ENCODE measurements at regions not wholly inside any gene's neighbourhood (a gene's known extent, or its start where the extent isn't known, plus 50 kb on each side); places are given as distances from the start of the nearest gene placed in this dataset.

DNA sequence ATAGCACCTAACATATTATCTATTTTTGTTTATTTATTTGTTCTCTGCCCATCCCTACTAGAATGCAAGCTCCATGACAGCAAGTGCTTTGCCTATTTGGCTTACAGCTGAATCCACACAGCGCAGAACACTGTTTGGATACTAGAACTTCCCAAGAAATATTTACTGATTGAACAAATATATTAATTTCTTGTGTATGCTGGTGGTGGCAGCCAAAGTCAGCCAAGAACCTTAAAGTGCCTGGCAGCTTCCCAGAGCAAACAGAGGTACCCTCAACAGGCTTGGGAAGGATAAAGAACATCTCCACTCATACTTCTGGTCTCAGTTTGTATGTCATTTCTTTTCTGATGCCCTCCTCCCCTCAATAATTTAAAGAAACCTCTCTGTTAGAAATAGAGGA lies 111.8 kb upstream of the SLC25A36 start:
- TF ChIP-seq Cebpa-rat (IDR thresholded peaks at IDR 0.05), result no peak
- no peaks in the 10 kb centered on the region for H4K20me1 ChIP-seq

GRCh38 chr3:140830391-140830790 lies 111.2 kb upstream of the SLC25A36 start:
- no peak overlapping the region for H3K9ac ChIP-seq
- H4K20me1 ChIP-seq, result no peaks in the 10 kb centered on the region
- TF ChIP-seq Cebpa-rat (IDR thresholded peaks at IDR 0.05), result no peak
- H3K36me3 ChIP-seq, result no peaks in the 10 kb centered on the region
- no peak overlapping the region for H3K4me3 ChIP-seq
- H3K9me3 ChIP-seq (replicated peaks in 1 of 11), result no peaks in the 10 kb centered on the region
- no peak overlapping the region for H3K4me2 ChIP-seq
- H3K4me1 ChIP-seq, result no peaks in the 10 kb centered on the region
- H3K27me3 ChIP-seq, result no peaks in the 10 kb centered on the region
- no peak overlapping the region for H3K27ac ChIP-seq

More for the DNA sequence above, 111.8 kb upstream of the SLC25A36 start:
- no peaks in the 10 kb centered on the region for H3K36me3 ChIP-seq
- H3K27me3 ChIP-seq, result no peaks in the 10 kb centered on the region
- H3K4me3 ChIP-seq, result no peak overlapping the region
- H3K4me1 ChIP-seq, result no peaks in the 10 kb centered on the region
- no peak overlapping the region for H3K27ac ChIP-seq
- H3K4me2 ChIP-seq, result no peak overlapping the region
- H3K9me3 ChIP-seq (replicated peaks in 1 of 11), result no peaks in the 10 kb centered on the region
- H3K9ac ChIP-seq, result no peak overlapping the region

DNA sequence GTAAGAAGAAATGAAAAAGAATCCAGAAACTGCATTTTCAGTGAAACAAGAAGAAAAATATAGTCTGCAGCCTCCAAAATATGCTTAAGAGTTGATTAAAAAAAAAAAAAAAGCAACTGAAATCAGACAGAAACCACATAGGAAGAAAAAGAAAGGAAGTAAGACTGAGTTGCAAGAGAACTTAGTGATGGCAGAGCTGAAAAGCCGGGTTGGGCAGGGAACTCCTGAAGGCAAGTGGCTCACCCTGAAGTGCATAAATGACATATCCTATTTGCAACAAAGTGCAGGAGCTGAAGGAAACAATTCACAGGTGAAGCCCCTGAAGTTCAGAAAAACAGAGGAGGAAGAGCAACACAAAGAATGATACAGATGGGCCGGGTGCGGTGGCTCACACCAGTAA lies 108.8 kb upstream of the SLC25A36 start:
- no peaks in the 10 kb centered on the region for H3K9me3 ChIP-seq (replicated peaks in 1 of 11)
- H4K20me1 ChIP-seq, result no peaks in the 10 kb centered on the region
- no peaks in the 10 kb centered on the region for H3K27me3 ChIP-seq
- no peaks in the 10 kb centered on the region for H3K36me3 ChIP-seq
- no peak overlapping the region for H3K9ac ChIP-seq
- H3K4me3 ChIP-seq, result no peak overlapping the region
- TF ChIP-seq Cebpa-rat (IDR thresholded peaks at IDR 0.05), result no peak
- H3K27ac ChIP-seq, result no peak overlapping the region
- H3K4me2 ChIP-seq, result no peak overlapping the region
- H3K4me1 ChIP-seq, result no peaks in the 10 kb centered on the region

GRCh38 chr3:140834266-140835037 lies 107.2 kb upstream of the SLC25A36 start:
- H3K4me1 ChIP-seq, result no peaks in the 10 kb centered on the region
- no peaks in the 10 kb centered on the region for H3K36me3 ChIP-seq
- no peak overlapping the region for H3K4me3 ChIP-seq
- no peaks in the 10 kb centered on the region for H3K9me3 ChIP-seq (replicated peaks in 1 of 11)
- H4K20me1 ChIP-seq, result no peaks in the 10 kb centered on the region
- H3K27me3 ChIP-seq, result no peaks in the 10 kb centered on the region
- H3K4me2 ChIP-seq, result no peak overlapping the region
- no peak for TF ChIP-seq Cebpa-rat (IDR thresholded peaks at IDR 0.05)
- H3K9ac ChIP-seq, result no peak overlapping the region
- H3K27ac ChIP-seq, result no peak overlapping the region

GRCh38 chr3:140842984-140843649 lies 98.5 kb upstream of the SLC25A36 start:
- Histone ChIP-seq H3K9ac (no peak overlapping the region), H3K4me1 (peaks cover 12 to 15% (median 13%) of the 10 kb centered on the region in 10 experiments), H4K20me1 (no peaks in the 10 kb centered on the region), H3K27ac (peak overlapping the region in 4 of 11 experiments; percentile 5 to 55 (median 47); a peak in 4 of 22 replicates), H3K9me3 (replicated peaks in 1 of 11) (no peaks in the 10 kb centered on the region), H3K36me3 (no peaks in the 10 kb centered on the region), H3K4me2 (peak overlapping the region; percentile 31 to 57 (median 44); a peak in 21 of 22 replicates), H3K4me3 (no peak overlapping the region), H3K27me3 (no peaks in the 10 kb centered on the region)
- TF ChIP-seq Cebpa-rat (IDR thresholded peaks at IDR 0.05), result no peak

GRCh38 chr3:140843656-140844055 lies 98.0 kb upstream of the SLC25A36 start:
- Histone ChIP-seq H3K9ac (no peak overlapping the region), H3K36me3 (no peaks in the 10 kb centered on the region), H3K9me3 (replicated peaks in 1 of 11) (no peaks in the 10 kb centered on the region), H3K4me1 (peaks cover 12 to 15% (median 13%) of the 10 kb centered on the region in 10 experiments), H4K20me1 (no peaks in the 10 kb centered on the region), H3K4me2 (peak overlapping the region; percentile 9 to 57 (median 44); a peak in 21 of 22 replicates), H3K27ac (peak overlapping the region in 4 of 11 experiments; percentile 5 to 47 (median 34); a peak in 3 of 22 replicates), H3K27me3 (no peaks in the 10 kb centered on the region), H3K4me3 (no peak overlapping the region)
- TF ChIP-seq Cebpa-rat (IDR thresholded peaks at IDR 0.05), result no peak

DNA sequence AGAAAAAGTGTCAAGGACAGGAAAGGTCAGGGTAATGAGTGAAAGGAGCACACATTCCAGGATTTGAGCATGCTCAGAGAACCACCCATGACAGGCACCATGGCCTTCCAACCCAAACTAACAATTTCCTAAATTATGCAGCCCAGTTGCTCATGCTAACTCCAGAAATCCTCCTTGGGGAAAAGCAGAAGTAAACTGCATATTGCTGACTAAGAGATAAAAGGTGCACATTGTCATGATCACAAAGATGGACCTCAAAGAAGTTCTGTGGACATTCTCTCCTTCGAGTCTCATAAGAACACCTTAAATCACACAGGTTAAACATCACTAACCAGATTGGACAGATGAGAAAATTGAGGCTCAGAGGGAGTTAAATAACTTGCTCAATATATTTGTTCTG lies 97.6 kb upstream of the SLC25A36 start:
- Histone ChIP-seq H4K20me1 (no peaks in the 10 kb centered on the region), H3K9ac (no peak overlapping the region), H3K4me2 (peak overlapping the region in 9 of 11 experiments; percentile 9 to 57 (median 44); a peak in 13 of 22 replicates), H3K4me1 (peaks cover 12 to 15% (median 13%) of the 10 kb centered on the region in 10 experiments), H3K9me3 (replicated peaks in 1 of 11) (no peaks in the 10 kb centered on the region), H3K4me3 (no peak overlapping the region), H3K36me3 (no peaks in the 10 kb centered on the region), H3K27me3 (no peaks in the 10 kb centered on the region), H3K27ac (peak overlapping the region in 1 of 11 experiments; percentile 42; a peak in 1 of 22 replicates)
- TF ChIP-seq Cebpa-rat (IDR thresholded peaks at IDR 0.05), result no peak

GRCh38 chr3:140845882-140846281 lies 95.8 kb upstream of the SLC25A36 start:
- no peaks in the 10 kb centered on the region for H3K9me3 ChIP-seq (replicated peaks in 1 of 11)
- H3K36me3 ChIP-seq, result no peaks in the 10 kb centered on the region
- H3K27me3 ChIP-seq, result no peaks in the 10 kb centered on the region
- no peak overlapping the region for H3K27ac ChIP-seq
- H3K9ac ChIP-seq, result no peak overlapping the region
- no peaks in the 10 kb centered on the region for H4K20me1 ChIP-seq
- no peak for TF ChIP-seq Cebpa-rat (IDR thresholded peaks at IDR 0.05)
- no peak overlapping the region for H3K4me3 ChIP-seq
- H3K4me2 ChIP-seq, result no peak overlapping the region
- peaks cover 12 to 15% (median 13%) of the 10 kb centered on the region in 10 experiments for H3K4me1 ChIP-seq

DNA sequence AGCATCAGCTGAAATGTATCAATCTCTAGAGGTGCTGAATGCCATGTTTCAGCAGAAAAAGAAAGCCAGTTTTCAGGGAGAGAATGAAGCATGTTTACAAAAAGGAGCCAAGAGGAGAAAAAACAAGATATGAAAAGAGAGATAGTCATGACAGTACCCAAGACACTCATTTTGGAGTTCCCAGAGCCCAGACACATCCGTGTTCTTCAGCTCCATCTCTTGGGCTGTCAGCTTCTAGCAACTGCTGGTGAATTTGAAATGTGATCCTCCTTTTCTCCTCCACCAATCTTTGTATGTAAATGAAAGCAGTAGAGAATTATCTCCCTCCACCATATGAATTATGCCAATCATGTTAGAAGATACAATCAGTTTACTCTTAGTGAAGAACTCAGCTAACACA lies 93.0 kb upstream of the SLC25A36 start:
- Histone ChIP-seq H3K36me3 (no peaks in the 10 kb centered on the region), H3K27me3 (no peaks in the 10 kb centered on the region), H3K4me2 (no peak overlapping the region), H3K9ac (no peak overlapping the region), H4K20me1 (no peaks in the 10 kb centered on the region), H3K9me3 (replicated peaks in 1 of 11) (peaks cover 0 to 9% (median 0%) of the 10 kb centered on the region in 11 experiments; a peak in 4 of 22 replicates), H3K4me1 (peaks cover 3 to 6% (median 5%) of the 10 kb centered on the region in 10 experiments), H3K4me3 (no peak overlapping the region), H3K27ac (no peak overlapping the region)
- TF ChIP-seq Cebpa-rat (IDR thresholded peaks at IDR 0.05), result no peak
